ENCODE measurements at regions not wholly inside any gene's neighbourhood (a gene's known extent, or its start where the extent isn't known, plus 50 kb on each side); places are given as distances from the start of the nearest gene placed in this dataset.

- TF ChIP-seq CTCF (IDR thresholded peaks at IDR 0.05; ENCODE audit: low read depth, low read length): no peak
- DNase-seq (ENCODE audit: low read depth, low spot score): no peak
- no peak overlapping the region for H3K4me3 ChIP-seq (ENCODE audit: low read depth, low read length)
- in situ Hi-C loops (cut with HindIII; ENCODE audit: low sequenced_read_pairs): no loop called here
These were observed 439.4 kb upstream of the DCN start for GRCh38 chr12:91622037-91622436.

GRCh38 chr12:91620992-91621391 lies 438.4 kb upstream of the DCN start:
- peak; percentile 3 for DNase-seq (ENCODE audit: low read depth, low spot score)

GRCh38 chr12:91620422-91620821 lies 437.8 kb upstream of the DCN start:
- TF ChIP-seq CTCF (IDR thresholded peaks at IDR 0.05; ENCODE audit: low read depth, low read length): no peak
- in situ Hi-C loops (cut with HindIII; ENCODE audit: low sequenced_read_pairs): no loop called here
- H3K4me3 ChIP-seq (ENCODE audit: low read depth, low read length): no peak overlapping the region
- no peak for DNase-seq (ENCODE audit: low read depth, low spot score)

More at GRCh38 chr12:91620992-91621391, 438.4 kb upstream of the DCN start:
- peak; percentile 6 for TF ChIP-seq CTCF (IDR thresholded peaks at IDR 0.05; ENCODE audit: low read depth, low read length)
- in situ Hi-C loops (cut with HindIII; ENCODE audit: low sequenced_read_pairs): no loop called here
- no peak overlapping the region for H3K4me3 ChIP-seq (ENCODE audit: low read depth, low read length)

GRCh38 chr12:91618281-91618680 lies 435.7 kb upstream of the DCN start:
- TF ChIP-seq CTCF (IDR thresholded peaks at IDR 0.05; ENCODE audit: low read depth, low read length): no peak
- in situ Hi-C loops (cut with HindIII; ENCODE audit: low sequenced_read_pairs): no loop called here
- no peak for DNase-seq (ENCODE audit: low read depth, low spot score)
- no peak overlapping the region for H3K4me3 ChIP-seq (ENCODE audit: low read depth, low read length)

- in situ Hi-C loops (cut with HindIII; ENCODE audit: low sequenced_read_pairs): no loop called here
- no peak for TF ChIP-seq CTCF (IDR thresholded peaks at IDR 0.05; ENCODE audit: low read depth, low read length)
- H3K4me3 ChIP-seq (ENCODE audit: low read depth, low read length): no peak overlapping the region
- no peak for DNase-seq (ENCODE audit: low read depth, low spot score)
These were observed 435.2 kb upstream of the DCN start for GRCh38 chr12:91617818-91618217.

- no peak for TF ChIP-seq CTCF (IDR thresholded peaks at IDR 0.05; ENCODE audit: low read depth, low read length)
- H3K4me3 ChIP-seq (ENCODE audit: low read depth, low read length): no peak overlapping the region
- in situ Hi-C loops (cut with HindIII; ENCODE audit: low sequenced_read_pairs): no loop called here
- DNase-seq (ENCODE audit: low read depth, low spot score): no peak
These were observed 433.8 kb upstream of the DCN start for GRCh38 chr12:91616416-91616815.

GRCh38 chr12:91613223-91613779 lies 430.7 kb upstream of the DCN start:
- no peak for TF ChIP-seq CTCF (IDR thresholded peaks at IDR 0.05; ENCODE audit: low read depth, low read length)
- no peak overlapping the region for H3K4me3 ChIP-seq (ENCODE audit: low read depth, low read length)
- no peak for DNase-seq (ENCODE audit: low read depth, low spot score)
- in situ Hi-C loops (cut with HindIII; ENCODE audit: low sequenced_read_pairs): no loop called here
